Inflammatory macrophage treated with lipopolysaccharide for 1 hour (primary cell): ENCODE measurements at regions not wholly inside any gene's neighbourhood (a gene's known extent, or its start where the extent isn't known, plus 50 kb on each side); places are given as distances from the start of the nearest gene placed in this dataset.

Experiments
- DNase-seq, 2 donors: peaks; one replicate each; pipeline ENCODE4 v3.0.0-alpha.2; 2020 to 2022

DNA sequence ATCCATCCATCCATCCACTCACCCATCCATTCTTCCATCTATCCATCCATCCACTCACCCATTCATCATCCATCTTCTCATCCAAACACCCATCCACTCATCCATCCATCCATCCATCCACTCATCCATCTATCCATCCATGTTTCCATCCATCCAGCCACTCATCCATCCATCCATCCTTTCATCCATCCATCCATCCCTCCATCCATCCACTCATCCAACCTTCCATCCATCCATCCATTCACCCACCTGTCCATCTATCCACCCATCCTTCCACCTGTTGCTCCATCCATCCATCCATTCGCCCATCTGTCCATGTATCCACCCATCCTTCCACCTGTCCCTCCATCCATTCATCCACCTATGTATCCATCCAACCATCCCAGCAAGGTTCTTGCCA is 378.4 kb upstream of the PFKP start:
- no peak for DNase-seq

- no peak for DNase-seq
These were observed 380.7 kb upstream of the PFKP start for GRCh38 chr10:2686691-2687090.

DNA sequence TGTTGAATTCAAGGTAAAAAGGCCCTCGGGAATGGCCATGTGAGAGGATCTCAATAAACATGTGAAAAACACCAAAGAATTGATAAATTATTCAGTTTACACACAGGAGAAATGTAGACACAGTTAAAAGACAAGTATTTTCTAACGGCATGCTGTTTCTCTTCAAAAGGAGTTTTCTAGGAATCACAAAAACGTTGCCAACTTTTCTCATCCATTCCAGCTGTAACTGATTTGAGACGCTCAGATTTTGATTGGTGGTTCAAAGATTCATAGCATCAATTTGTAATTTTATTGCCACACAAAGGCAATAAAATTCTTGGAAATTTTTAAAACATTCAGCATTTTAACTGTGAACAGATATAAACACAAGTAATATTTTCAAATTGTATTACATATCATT is 384.9 kb upstream of the PFKP start:
- no peak for DNase-seq

- no peak for DNase-seq
These were observed 385.5 kb upstream of the PFKP start for GRCh38 chr10:2681891-2682290.

- DNase-seq = no peak
These were observed 386.5 kb upstream of the PFKP start for GRCh38 chr10:2680821-2681220.

- DNase-seq = no peak
These were observed 387.7 kb upstream of the PFKP start for GRCh38 chr10:2679646-2680045.

GRCh38 chr10:2676455-2676854 is 390.9 kb upstream of the PFKP start:
- no peak for DNase-seq

GRCh38 chr10:2674451-2674850 is 392.9 kb upstream of the PFKP start:
- DNase-seq = no peak

GRCh38 chr10:2670864-2671263 is 396.5 kb upstream of the PFKP start:
- no peak for DNase-seq

DNA sequence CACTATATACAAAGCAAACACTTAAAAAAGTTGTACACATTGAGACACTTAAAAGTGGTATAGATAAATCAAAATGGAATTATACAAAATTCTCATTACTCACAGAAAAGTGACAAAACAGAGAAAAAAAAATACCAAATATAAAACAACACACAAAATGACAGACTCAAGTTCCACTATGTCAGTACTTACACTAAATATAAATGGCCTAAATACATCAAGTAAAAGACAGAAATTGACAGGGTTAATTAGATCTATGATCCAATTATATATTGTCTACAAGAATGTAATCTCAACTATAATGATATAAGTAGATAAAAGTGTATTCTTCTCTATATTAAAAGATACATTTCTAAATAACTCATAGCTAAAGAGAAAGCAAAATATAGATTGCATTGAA is 401.6 kb upstream of the PFKP start:
- DNase-seq = no peak

DNA sequence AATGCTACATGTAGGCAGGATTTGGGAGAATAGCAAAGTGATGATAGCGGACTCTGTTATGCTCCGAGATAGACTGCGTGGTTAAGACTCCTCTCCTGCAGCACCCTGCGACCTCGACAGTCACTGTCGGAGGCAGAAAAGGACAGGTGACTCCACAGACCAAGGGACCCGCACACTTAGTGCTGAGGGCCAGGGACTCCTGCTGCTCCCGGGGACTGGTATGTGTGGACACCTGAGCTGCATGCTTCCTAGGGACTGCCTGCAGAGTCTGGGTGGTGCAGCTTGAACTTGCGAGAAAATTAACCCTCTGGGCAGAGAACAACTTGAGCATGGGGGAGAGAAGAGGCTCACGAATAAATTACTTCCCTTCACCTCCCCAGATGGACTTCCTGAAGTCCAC is 407.1 kb upstream of the PFKP start:
- DNase-seq = no peak

GRCh38 chr10:2659660-2660209 is 407.6 kb upstream of the PFKP start:
- no peak for DNase-seq

- no peak for DNase-seq
These were observed 408.6 kb upstream of the PFKP start for GRCh38 chr10:2658780-2659179.

- no peak for DNase-seq
These were observed 417.0 kb upstream of the PFKP start for GRCh38 chr10:2650328-2650727.

DNA sequence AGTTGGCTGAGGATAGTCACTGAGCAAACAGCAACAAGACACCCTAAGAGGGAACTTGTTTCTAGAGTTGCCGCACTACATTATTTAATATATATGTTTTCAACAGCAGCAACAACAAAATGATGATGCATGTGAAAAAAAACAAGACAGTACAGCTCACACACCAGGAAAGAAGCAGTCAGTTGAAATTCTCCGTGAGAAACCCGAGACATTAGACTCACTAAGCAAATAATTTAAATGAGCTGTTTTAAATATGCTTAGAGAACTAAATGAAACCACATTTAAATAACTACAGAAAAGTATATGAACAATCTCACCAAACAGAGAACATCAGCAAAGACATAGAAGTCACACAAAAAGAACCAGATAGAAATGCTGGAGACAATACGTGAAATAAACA is 426.3 kb upstream of the PFKP start:
- DNase-seq = no peak

- no peak for DNase-seq
These were observed 433.7 kb upstream of the PFKP start for GRCh38 chr10:2633630-2634029.

DNA sequence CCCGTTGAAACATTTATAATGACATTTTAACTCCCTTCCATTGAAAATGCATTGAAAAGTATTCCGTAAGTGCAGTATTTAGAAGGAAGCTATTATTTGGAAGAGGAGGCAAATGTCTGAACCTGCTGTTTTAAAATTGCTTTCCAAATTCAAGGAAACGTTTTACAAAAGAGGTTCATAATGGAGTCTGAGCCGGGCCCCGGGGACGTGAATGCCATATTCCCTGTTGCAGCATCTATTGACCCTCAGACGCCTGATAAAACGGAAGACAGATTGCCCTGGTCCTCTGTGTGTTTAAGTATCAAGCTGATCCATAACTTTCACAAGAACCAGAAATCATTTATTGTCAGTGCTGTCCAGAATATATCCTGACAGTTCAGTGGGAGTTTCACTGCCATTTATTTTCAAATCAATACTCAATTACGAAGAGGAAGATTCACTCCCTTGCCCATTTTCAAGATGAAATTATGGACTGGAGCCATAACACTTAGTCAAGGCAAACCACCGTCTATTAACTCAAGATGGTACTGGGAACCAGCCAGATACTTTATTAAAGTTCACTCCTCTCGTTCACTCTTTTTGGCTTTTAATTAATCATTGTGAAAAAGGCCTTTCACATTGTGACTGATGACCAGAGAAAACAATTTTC is 435.7 kb upstream of the PFKP start:
- DNase-seq = no peak

DNA sequence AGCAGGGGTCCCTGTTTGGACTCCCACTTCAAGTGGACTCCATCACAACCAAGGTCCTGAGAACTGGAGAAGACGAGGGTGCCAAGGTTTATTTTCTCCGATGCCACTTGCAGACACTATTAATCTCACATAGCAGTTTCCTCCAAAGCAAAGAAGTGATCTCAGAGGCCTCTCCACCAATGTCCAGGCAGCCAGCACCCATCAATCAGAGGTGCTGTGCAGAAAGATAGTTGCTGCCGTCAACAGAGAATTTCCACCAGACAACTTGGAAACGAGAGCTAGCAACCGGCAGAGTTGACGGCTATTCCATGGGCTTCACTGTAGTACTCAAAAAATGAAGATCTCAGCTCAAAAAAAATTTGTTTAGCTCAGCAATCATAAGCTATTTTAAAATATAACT is 438.6 kb upstream of the PFKP start:
- DNase-seq = no peak

- no peak for DNase-seq
These were observed 439.4 kb upstream of the PFKP start for GRCh38 chr10:2627969-2628368.

- no peak for DNase-seq
These were observed 442.3 kb upstream of the PFKP start for GRCh38 chr10:2625094-2625493.

DNA sequence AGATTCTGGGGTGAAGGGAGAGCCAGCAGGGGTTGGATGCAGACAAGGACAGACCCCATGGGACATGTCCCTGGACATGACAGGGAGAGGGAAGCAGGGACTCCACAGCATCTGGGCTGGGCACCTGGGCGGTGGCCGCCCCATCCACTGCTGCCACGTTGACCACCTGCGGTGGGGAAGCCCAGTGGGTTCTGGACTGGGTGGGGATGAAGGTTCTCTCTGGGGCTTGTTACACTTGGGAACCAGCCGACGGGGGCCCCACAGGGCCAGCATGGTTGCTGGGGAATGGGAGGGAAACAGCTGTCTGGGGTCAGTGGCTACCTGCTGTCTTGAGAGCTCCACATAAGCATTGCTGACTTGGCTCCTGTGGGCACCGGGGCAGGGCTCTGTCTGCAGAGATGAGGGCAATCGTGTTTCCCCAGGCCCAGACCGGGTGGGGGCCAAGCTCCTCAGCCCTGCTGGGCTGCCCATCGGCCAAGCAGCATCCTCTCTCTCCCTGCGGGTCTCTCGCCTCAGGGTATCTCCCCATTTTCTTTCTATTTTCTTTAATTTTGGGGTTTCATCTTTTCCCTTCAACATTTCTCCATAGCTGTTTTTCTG is 443.6 kb upstream of the PFKP start:
- no peak for DNase-seq

DNA sequence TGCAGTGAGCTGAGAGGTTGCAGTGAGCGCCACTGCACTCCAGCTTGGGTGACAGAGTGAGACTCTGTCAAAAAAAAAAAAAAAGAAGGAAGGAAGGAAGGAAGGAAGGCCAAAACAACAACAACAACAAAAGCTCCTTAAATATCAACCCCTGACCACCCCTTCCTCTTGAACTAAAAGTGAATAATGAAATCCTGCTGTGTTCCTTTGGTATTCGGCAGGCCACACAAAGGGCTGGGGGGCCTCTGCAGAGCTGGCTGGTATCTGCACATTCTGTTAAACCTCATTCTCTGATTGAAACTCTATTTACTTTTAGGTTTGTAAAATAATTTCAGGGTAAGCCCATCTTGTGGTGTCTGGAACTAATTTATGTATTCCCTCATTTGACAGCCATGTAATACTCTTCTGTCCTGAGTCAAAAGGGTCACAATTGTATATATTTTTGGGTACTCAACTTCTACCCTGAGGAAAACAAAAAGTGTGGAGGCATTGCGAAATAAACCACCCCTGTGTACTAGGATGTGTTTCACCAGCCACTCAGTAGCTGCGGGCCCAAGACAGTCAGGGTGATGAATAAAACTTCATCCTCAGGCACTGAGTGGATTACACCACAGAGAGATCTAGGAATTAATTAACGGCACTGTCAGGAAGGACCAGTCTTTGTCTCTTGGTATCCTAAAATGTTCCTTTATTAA is 446.4 kb upstream of the PFKP start:
- DNase-seq = no peak

GRCh38 chr10:2619916-2620315 is 447.4 kb upstream of the PFKP start:
- DNase-seq = no peak

- DNase-seq = no peak
These were observed 447.9 kb upstream of the PFKP start for GRCh38 chr10:2619472-2619871.
